Tibial nerve (tissue), 4 donors: ENCODE measurements at regions not wholly inside any gene's neighbourhood (a gene's known extent, or its start where the extent isn't known, plus 50 kb on each side); places are given as distances from the start of the nearest gene placed in this dataset.

Source experiments
- EP300 ChIP-seq, 2 donors: sonication (generic); formaldehyde crosslinking; IDR thresholded peaks; one replicate each; pipeline ENCODE4 v1.6.1; 2017; ENCODE audit warnings: antibody characterized with exemption in 2 of 2, mild to moderate bottlenecking in 1 of 2
- POLR2A ChIP-seq, 2 donors: fragments of 450-650 bp; IDR thresholded peaks; one replicate each; pipeline ENCODE4 v1.6.1; 2017; ENCODE audit warnings: antibody characterized with exemption in 2 of 2, mild to moderate bottlenecking in 2 of 2, moderate library complexity in 2 of 2
- TF ChIP-seq, protein P1 (sequence below), 5 experiments: fragments of 200-600 bp in 3 of 5; fragments of 450-650 bp in 2 of 5; sonication (generic) in 3 of 5; IDR thresholded peaks; one replicate each; pipeline ENCODE4 v1.5.1; 2016 to 2019; ENCODE audit warnings: antibody characterized with exemption in 5 of 5, mild to moderate bottlenecking in 3 of 5, moderate library complexity in 2 of 5

DNA sequence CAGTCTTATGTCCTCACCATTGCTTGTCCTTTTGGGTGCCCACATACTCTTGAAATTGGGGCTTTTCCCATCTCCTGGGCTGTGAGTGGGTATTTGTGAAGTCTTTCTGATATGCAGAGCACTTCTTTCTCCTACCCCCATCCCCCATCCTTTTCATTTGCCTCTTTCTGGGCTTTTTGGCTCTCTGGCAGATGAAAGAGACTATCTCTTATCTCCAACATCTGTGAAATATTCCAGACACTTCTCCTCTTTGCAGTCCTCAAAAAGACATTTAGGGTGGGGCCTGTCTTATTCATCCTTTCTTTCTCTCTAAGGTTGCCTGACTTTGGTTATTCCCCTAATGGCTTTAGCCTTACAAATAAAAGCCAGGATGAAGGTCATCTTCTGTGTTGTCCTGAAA is 462.2 kb upstream of the MKI67 start:
- TF ChIP-seq, protein P1, sequence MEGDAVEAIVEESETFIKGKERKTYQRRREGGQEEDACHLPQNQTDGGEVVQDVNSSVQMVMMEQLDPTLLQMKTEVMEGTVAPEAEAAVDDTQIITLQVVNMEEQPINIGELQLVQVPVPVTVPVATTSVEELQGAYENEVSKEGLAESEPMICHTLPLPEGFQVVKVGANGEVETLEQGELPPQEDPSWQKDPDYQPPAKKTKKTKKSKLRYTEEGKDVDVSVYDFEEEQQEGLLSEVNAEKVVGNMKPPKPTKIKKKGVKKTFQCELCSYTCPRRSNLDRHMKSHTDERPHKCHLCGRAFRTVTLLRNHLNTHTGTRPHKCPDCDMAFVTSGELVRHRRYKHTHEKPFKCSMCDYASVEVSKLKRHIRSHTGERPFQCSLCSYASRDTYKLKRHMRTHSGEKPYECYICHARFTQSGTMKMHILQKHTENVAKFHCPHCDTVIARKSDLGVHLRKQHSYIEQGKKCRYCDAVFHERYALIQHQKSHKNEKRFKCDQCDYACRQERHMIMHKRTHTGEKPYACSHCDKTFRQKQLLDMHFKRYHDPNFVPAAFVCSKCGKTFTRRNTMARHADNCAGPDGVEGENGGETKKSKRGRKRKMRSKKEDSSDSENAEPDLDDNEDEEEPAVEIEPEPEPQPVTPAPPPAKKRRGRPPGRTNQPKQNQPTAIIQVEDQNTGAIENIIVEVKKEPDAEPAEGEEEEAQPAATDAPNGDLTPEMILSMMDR (IDR thresholded peaks at IDR 0.05), result no peak
- no peak for TF ChIP-seq POLR2A (IDR thresholded peaks at IDR 0.05)
- TF ChIP-seq EP300 (IDR thresholded peaks at IDR 0.05), result no peak
